A549 (cell line): ENCODE measurements at regions not wholly inside any gene's neighbourhood (a gene's known extent, or its start where the extent isn't known, plus 50 kb on each side); places are given as distances from the start of the nearest gene placed in this dataset.

Source experiments
- ATAC-seq, 2 experiments: fragments of 200-7000 bp in 1 of 2; fragments of >200 bp in 1 of 2; cut with Nextera tagmentation in 1 of 2; cut with Tn5 transposase in 1 of 2; 3 replicates each; pipeline versions ENCODE4 v1.8.0 to v1.9.1; 2018 to 2020; ENCODE audit warnings: mild to moderate bottlenecking in 1 of 2, moderate library complexity in 1 of 2
- CTCF ChIA-PET: fragments of 300-600 bp; sonication (Branson Sonifier 250); formaldehyde crosslinking; extraction: SDS; loops from one replicate; lab custom pipeline; 2021; ENCODE audit warnings: antibody characterized with exemption, inconsistent platforms; lab: Yijun Ruan, JAX
- POLR2A ChIA-PET: fragments of 350-600 bp; formaldehyde crosslinking; extraction: SDS; loops from one replicate; lab custom pipeline; 2021; ENCODE audit warnings: antibody characterized with exemption, inconsistent platforms; lab: Yijun Ruan, JAX
- DNase-seq, 2 experiments: peaks; one replicate each; pipeline versions ENCODE4 v3.0.0 to v3.0.0-alpha.2; 2011 to 2016; ENCODE audit warnings: low read depth in 1 of 2, low spot score in 1 of 2
- FAIRE-seq: peaks from 2 replicates; lab custom pipeline; 2011; peaks lifted over from hg19 to GRCh38; lab: Jason Lieb, UNC
- H3K27ac ChIP-seq, 2 experiments: fragments of >200 bp; sonication (Bioruptor Twin); formaldehyde crosslinking; 3 replicates each; pipeline ENCODE4 v1.5.1; 2016 to 2017
- H3K4me1 ChIP-seq: fragments of >200 bp; sonication (Bioruptor Twin); formaldehyde crosslinking; 3 replicates; pipeline ENCODE4 v1.6.1; 2016
- H3K4me2 ChIP-seq: fragments of >200 bp; sonication (Bioruptor Twin); formaldehyde crosslinking; 3 replicates; pipeline ENCODE4 v1.6.1; 2016
- H3K4me3 ChIP-seq: fragments of >200 bp; sonication (Bioruptor Twin); formaldehyde crosslinking; 3 replicates; pipeline ENCODE4 v1.5.1; 2016
- H3K9me3 ChIP-seq: fragments of >200 bp; sonication (Bioruptor Twin); formaldehyde crosslinking; 3 replicates; pipeline ENCODE4 v1.6.1; 2016
- BHLHE40 ChIP-seq: IDR thresholded peaks from 2 replicates; pipeline ENCODE4 v1.6.1; 2012; ENCODE audit warnings: low read depth, low read length, inconsistent platforms
- CBX8 ChIP-seq: fragments of 200-600 bp; sonication (generic); IDR thresholded peaks from 2 replicates; pipeline ENCODE4 v1.6.1; 2016
- CEBPB ChIP-seq, 2 experiments: fragments of >200 bp in 1 of 2; sonication (Bioruptor Twin) in 1 of 2; formaldehyde crosslinking in 1 of 2; IDR thresholded peaks; 2 replicates each; pipeline ENCODE4 v1.6.1; 2012 to 2016
- FOSB ChIP-seq: fragments of 250-450 bp; sonication (Bioruptor Pico); IDR thresholded peaks from 2 replicates; pipeline ENCODE4 v1.5.0; 2020; ENCODE audit warnings: mild to moderate bottlenecking, moderate library complexity
- HOXA7 ChIP-seq: fragments of 250-450 bp; sonication (Bioruptor Pico); IDR thresholded peaks from 2 replicates; pipeline ENCODE4 v1.5.0; 2020; ENCODE audit warnings: mild to moderate bottlenecking, moderate library complexity
- HOXB5 ChIP-seq: fragments of 250-450 bp; sonication (Bioruptor Pico); IDR thresholded peaks from 2 replicates; pipeline ENCODE4 v1.5.0; 2020; ENCODE audit warnings: mild to moderate bottlenecking, moderate library complexity
- JUN ChIP-seq, 2 experiments: fragments of >200 bp; sonication (Bioruptor Twin); formaldehyde crosslinking; IDR thresholded peaks; 2 replicates in 1 of 2; 3 replicates in 1 of 2; pipeline ENCODE4 v1.6.1; 2016 to 2017
- JUNB ChIP-seq: fragments of >200 bp; sonication (Bioruptor Twin); formaldehyde crosslinking; IDR thresholded peaks from 2 replicates; pipeline ENCODE4 v1.6.1; 2016
- KDM5A ChIP-seq: fragments of 200-600 bp; sonication (generic); IDR thresholded peaks from 2 replicates; pipeline ENCODE4 v1.6.1; 2016; ENCODE audit warnings: antibody characterized with exemption, mild to moderate bottlenecking
- NFE2L2 ChIP-seq: fragments of 150-350 bp; conservative IDR thresholded peaks from 2 replicates; pipeline ENCODE4 v1.6.1; 2014; ENCODE audit warnings: low read length
- NPAS2 ChIP-seq: fragments of 250-450 bp; sonication (Bioruptor Pico); IDR thresholded peaks from 2 replicates; pipeline ENCODE4 v1.8.0; 2022; ENCODE audit warnings: mild to moderate bottlenecking, moderate library complexity, borderline replicate concordance
- POLR2A ChIP-seq: IDR thresholded peaks from 2 replicates; pipeline ENCODE4 v1.6.1; 2012; ENCODE audit warnings: mild to moderate bottlenecking, low read length
- POLR2AphosphoS2 ChIP-seq: conservative IDR thresholded peaks from 2 replicates; pipeline ENCODE4 v1.6.1; 2012; ENCODE audit warnings: low read length, improper control_type of control experiment, inconsistent platforms
- RAD21 ChIP-seq, 2 experiments: fragments of >200 bp in 1 of 2; sonication (Bioruptor Twin) in 1 of 2; formaldehyde crosslinking in 1 of 2; IDR thresholded peaks in 1 of 2; conservative IDR thresholded peaks in 1 of 2; 2 replicates in 1 of 2; 3 replicates in 1 of 2; pipeline ENCODE4 v1.6.1; 2012 to 2018; ENCODE audit warnings: inconsistent platforms in 1 of 2
- ZC3H11A ChIP-seq: fragments of 450-650 bp; IDR thresholded peaks from 2 replicates; pipeline ENCODE4 v1.6.1; 2014; ENCODE audit warnings: antibody characterized with exemption, mild to moderate bottlenecking
- ZFP36 ChIP-seq: fragments of 450-650 bp; IDR thresholded peaks from 2 replicates; pipeline ENCODE4 v1.6.1; 2014; ENCODE audit warnings: borderline replicate concordance; ENCODE audit not compliant: partially characterized antibody
- ZNF302 ChIP-seq: fragments of 250-450 bp; sonication (Bioruptor Pico); IDR thresholded peaks from 2 replicates; pipeline ENCODE4 v1.9.0; 2021; ENCODE audit warnings: inconsistent platforms, mild to moderate bottlenecking, moderate library complexity
- WGBS: methylation state at CpG from one replicate; pipeline ENCODE4 v1.1.6; 2017; ENCODE audit errors: missing lambda C conversion rate; 5-methylcytosine and 5-hydroxymethylcytosine counted together
- TF ChIP-seq, protein P1 (sequence below): fragments of >200 bp; sonication (Bioruptor Twin); formaldehyde crosslinking; IDR thresholded peaks from 2 replicates; pipeline ENCODE4 v1.6.1; 2016
- TF ChIP-seq, protein P2 (sequence below): fragments of 250-450 bp; sonication (Bioruptor Pico); IDR thresholded peaks from 2 replicates; pipeline ENCODE4 v1.5.0; 2020; ENCODE audit warnings: low read depth, mild to moderate bottlenecking, moderate library complexity
- TF ChIP-seq, protein P3 (sequence below): fragments of 200-600 bp; sonication (generic); IDR thresholded peaks from 2 replicates; pipeline ENCODE4 v1.6.1; 2016; ENCODE audit warnings: antibody characterized with exemption, mild to moderate bottlenecking, moderate library complexity
- TF ChIP-seq, protein P4 (sequence below): fragments of >200 bp; sonication (Bioruptor Twin); formaldehyde crosslinking; IDR thresholded peaks from 3 replicates; pipeline ENCODE4 v1.5.1; 2016

DNA sequence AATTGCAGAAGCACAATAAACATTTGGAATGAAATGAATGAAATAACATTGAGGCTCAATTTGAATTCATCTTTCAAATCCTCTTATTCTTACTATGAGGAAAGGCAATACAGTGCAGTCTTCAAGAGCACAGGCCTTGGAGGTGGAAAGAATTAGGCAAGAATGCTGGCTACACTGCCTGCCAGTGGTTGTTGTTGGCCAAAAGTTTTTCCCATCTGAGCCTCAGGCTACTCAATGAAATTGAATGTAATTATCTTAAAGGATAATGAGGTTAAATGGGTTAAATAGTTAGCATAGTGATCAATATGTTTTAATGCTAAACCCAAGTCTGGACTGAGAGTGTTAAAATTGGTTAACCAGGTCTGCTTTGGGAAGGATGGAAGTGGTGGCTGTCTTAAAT lies 140.9 kb downstream of the MBL2 start:
- DNase-seq (no peak), ATAC-seq (no peak), FAIRE-seq (no peak)
- Histone ChIP-seq H3K4me3 (no peak overlapping the region), H3K27ac (no peak overlapping the region), H3K4me2 (no peak overlapping the region), H3K9me3 (no peaks in the 10 kb centered on the region), H3K4me1 (no peaks in the 10 kb centered on the region)
- CTCF ChIA-PET, result interaction anchor here (0.6 to 1.8 kb wide), 2 partner anchors 13 to 64 kb away, joined by 4 to 7 read pairs; no protein-coding TSS in a partner anchor
- POLR2A ChIA-PET, result no interaction called here
- TF ChIP-seq, protein P1, sequence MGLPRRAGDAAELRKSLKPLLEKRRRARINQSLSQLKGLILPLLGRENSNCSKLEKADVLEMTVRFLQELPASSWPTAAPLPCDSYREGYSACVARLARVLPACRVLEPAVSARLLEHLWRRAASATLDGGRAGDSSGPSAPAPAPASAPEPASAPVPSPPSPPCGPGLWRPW, result no peak
- no peak for TF ChIP-seq JUN (IDR thresholded peaks at IDR 0.05)
- TF ChIP-seq NFE2L2, result no peak
- TF ChIP-seq, protein P2, sequence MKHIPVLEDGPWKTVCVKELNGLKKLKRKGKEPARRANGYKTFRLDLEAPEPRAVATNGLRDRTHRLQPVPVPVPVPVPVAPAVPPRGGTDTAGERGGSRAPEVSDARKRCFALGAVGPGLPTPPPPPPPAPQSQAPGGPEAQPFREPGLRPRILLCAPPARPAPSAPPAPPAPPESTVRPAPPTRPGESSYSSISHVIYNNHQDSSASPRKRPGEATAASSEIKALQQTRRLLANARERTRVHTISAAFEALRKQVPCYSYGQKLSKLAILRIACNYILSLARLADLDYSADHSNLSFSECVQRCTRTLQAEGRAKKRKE (CRISPR knock-in tag), result no peak
- no peak for TF ChIP-seq CBX8
- TF ChIP-seq CEBPB (IDR thresholded peaks at IDR 0.05), result no peak
- no peak for TF ChIP-seq POLR2A
- no peak for TF ChIP-seq KDM5A
- no peak for TF ChIP-seq ZNF302 (CRISPR knock-in tag)
- no peak for TF ChIP-seq FOSB (CRISPR knock-in tag)
- no peak for TF ChIP-seq HOXB5 (CRISPR knock-in tag)
- TF ChIP-seq JUNB, result no peak
- no peak for TF ChIP-seq ZC3H11A
- TF ChIP-seq HOXA7 (CRISPR knock-in tag), result no peak
- TF ChIP-seq BHLHE40, result no peak
- TF ChIP-seq, protein P3, sequence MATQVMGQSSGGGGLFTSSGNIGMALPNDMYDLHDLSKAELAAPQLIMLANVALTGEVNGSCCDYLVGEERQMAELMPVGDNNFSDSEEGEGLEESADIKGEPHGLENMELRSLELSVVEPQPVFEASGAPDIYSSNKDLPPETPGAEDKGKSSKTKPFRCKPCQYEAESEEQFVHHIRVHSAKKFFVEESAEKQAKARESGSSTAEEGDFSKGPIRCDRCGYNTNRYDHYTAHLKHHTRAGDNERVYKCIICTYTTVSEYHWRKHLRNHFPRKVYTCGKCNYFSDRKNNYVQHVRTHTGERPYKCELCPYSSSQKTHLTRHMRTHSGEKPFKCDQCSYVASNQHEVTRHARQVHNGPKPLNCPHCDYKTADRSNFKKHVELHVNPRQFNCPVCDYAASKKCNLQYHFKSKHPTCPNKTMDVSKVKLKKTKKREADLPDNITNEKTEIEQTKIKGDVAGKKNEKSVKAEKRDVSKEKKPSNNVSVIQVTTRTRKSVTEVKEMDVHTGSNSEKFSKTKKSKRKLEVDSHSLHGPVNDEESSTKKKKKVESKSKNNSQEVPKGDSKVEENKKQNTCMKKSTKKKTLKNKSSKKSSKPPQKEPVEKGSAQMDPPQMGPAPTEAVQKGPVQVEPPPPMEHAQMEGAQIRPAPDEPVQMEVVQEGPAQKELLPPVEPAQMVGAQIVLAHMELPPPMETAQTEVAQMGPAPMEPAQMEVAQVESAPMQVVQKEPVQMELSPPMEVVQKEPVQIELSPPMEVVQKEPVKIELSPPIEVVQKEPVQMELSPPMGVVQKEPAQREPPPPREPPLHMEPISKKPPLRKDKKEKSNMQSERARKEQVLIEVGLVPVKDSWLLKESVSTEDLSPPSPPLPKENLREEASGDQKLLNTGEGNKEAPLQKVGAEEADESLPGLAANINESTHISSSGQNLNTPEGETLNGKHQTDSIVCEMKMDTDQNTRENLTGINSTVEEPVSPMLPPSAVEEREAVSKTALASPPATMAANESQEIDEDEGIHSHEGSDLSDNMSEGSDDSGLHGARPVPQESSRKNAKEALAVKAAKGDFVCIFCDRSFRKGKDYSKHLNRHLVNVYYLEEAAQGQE, result no peak
- TF ChIP-seq RAD21 (conservative IDR thresholded peaks at IDR 0.05 in 1 of 2, IDR thresholded peaks at IDR 0.05 in 1 of 2), result no peak

DNA sequence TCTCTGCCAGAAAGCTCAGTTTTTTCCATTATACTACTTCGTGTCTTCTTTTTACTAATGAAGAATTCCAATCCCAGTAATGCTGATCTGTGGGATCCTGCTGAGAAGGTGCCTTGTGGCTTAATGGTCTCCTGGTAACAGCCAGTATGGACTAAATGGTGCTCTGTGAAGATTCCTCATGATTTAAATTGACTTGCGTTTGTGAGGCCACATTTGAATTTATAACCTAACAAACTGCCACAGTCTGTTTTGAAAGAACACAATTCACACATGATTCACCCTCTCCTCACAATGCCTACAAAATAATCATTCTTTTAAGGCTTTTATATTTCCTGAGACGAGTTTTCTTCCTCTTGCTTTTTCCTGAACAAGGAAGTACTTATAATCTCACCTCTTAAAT lies 140.0 kb downstream of the MBL2 start:
- Histone ChIP-seq H3K9me3 (no peaks in the 10 kb centered on the region), H3K4me1 (no peaks in the 10 kb centered on the region), H3K4me2 (no peak overlapping the region), H3K4me3 (no peak overlapping the region), H3K27ac (no peak overlapping the region)
- ATAC-seq (no peak), DNase-seq (no peak), FAIRE-seq (no peak)
- ChIA-PET POLR2A (no interaction called here), CTCF (interaction anchor here (1.8 kb wide), 1 partner anchor 12 kb away, joined by 7 read pairs; no protein-coding TSS in a partner anchor)
- 51% methylated on average over 3 of the region's 3 CpGs for WGBS
- TF ChIP-seq ZFP36 (no peak), NPAS2 (no peak), HOXA7 (CRISPR knock-in tag) (no peak), HOXB5 (CRISPR knock-in tag) (no peak), POLR2AphosphoS2 (no peak)
- TF ChIP-seq, protein P4, sequence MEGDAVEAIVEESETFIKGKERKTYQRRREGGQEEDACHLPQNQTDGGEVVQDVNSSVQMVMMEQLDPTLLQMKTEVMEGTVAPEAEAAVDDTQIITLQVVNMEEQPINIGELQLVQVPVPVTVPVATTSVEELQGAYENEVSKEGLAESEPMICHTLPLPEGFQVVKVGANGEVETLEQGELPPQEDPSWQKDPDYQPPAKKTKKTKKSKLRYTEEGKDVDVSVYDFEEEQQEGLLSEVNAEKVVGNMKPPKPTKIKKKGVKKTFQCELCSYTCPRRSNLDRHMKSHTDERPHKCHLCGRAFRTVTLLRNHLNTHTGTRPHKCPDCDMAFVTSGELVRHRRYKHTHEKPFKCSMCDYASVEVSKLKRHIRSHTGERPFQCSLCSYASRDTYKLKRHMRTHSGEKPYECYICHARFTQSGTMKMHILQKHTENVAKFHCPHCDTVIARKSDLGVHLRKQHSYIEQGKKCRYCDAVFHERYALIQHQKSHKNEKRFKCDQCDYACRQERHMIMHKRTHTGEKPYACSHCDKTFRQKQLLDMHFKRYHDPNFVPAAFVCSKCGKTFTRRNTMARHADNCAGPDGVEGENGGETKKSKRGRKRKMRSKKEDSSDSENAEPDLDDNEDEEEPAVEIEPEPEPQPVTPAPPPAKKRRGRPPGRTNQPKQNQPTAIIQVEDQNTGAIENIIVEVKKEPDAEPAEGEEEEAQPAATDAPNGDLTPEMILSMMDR, result no peak
